ENCODE measurements at regions not wholly inside any gene's neighbourhood (a gene's known extent, or its start where the extent isn't known, plus 50 kb on each side); places are given as distances from the start of the nearest gene placed in this dataset.
A peak's percentile ranks its signal among the peaks of the same experiment; 100 is the strongest.
"Not testable (repeated sequence)": the region's sequence is repeated elsewhere in the genome, so short reads cannot be mapped to it uniquely, and the experiment has no call there.

GRCh38 chr22:11017108-11017507 is 4510.9 kb upstream of the OR11H1 start:
- H3K36me3 Mint-ChIP-seq (ENCODE audit: insufficient read depth in 2 of 2); DNase-seq; H3K4me1 Mint-ChIP-seq (ENCODE audit: low read depth); H3K27me3 Mint-ChIP-seq (ENCODE audit: low read depth); H3K4me3 Mint-ChIP-seq; H3K27ac Mint-ChIP-seq; H3K9me3 Mint-ChIP-seq: not testable (repeated sequence)
- ATAC-seq (replicated peaks in 1 of 2) = peak in 1 of 2 donors; percentile 5

- not testable (repeated sequence) for H3K27ac Mint-ChIP-seq; H3K4me3 Mint-ChIP-seq; H3K36me3 Mint-ChIP-seq (ENCODE audit: insufficient read depth in 2 of 2); H3K27me3 Mint-ChIP-seq (ENCODE audit: low read depth); DNase-seq; H3K4me1 Mint-ChIP-seq (ENCODE audit: low read depth)
- ATAC-seq (replicated peaks in 1 of 2) = peak in 1 of 2 donors; percentile 14
- H3K9me3 Mint-ChIP-seq = peaks cover 7 to 11% of the 10 kb centered on the region in 2 donors
Observed at GRCh38 chr22:11020522-11020921, 4507.5 kb upstream of the OR11H1 start.

- not testable (repeated sequence) for ATAC-seq (replicated peaks in 1 of 2); H3K27me3 Mint-ChIP-seq (ENCODE audit: low read depth); H3K4me3 Mint-ChIP-seq; H3K27ac Mint-ChIP-seq; H3K4me1 Mint-ChIP-seq (ENCODE audit: low read depth); DNase-seq
- peaks cover 19 to 33% of the 10 kb centered on the region in 2 donors for H3K9me3 Mint-ChIP-seq
- H3K36me3 Mint-ChIP-seq (ENCODE audit: insufficient read depth in 2 of 2) = peaks cover 15 to 18% of the 10 kb centered on the region in 2 donors
Observed at GRCh38 chr22:11026541-11026940, 4501.5 kb upstream of the OR11H1 start.

GRCh38 chr22:11027064-11027463 is 4500.9 kb upstream of the OR11H1 start:
- DNase-seq; H3K4me1 Mint-ChIP-seq (ENCODE audit: low read depth); H3K27me3 Mint-ChIP-seq (ENCODE audit: low read depth); H3K4me3 Mint-ChIP-seq; ATAC-seq (replicated peaks in 1 of 2); H3K27ac Mint-ChIP-seq: not testable (repeated sequence)
- peaks cover 20% of the 10 kb centered on the region in 2 donors for H3K36me3 Mint-ChIP-seq (ENCODE audit: insufficient read depth in 2 of 2)
- peaks cover 20 to 38% of the 10 kb centered on the region in 2 donors for H3K9me3 Mint-ChIP-seq

GRCh38 chr22:11027532-11027931 is 4500.5 kb upstream of the OR11H1 start:
- peaks cover 20 to 36% of the 10 kb centered on the region in 2 donors for H3K9me3 Mint-ChIP-seq

GRCh38 chr22:11028180-11028579 is 4499.8 kb upstream of the OR11H1 start:
- not testable (repeated sequence) for H3K27me3 Mint-ChIP-seq (ENCODE audit: low read depth); H3K4me1 Mint-ChIP-seq (ENCODE audit: low read depth); ATAC-seq (replicated peaks in 1 of 2); H3K27ac Mint-ChIP-seq; DNase-seq; H3K4me3 Mint-ChIP-seq
- Mint-ChIP-seq H3K9me3 (peaks cover 16 to 32% of the 10 kb centered on the region in 2 donors), H3K36me3 (ENCODE audit: insufficient read depth in 2 of 2) (peaks cover 19 to 20% of the 10 kb centered on the region in 2 donors)

More at GRCh38 chr22:11027532-11027931, 4500.5 kb upstream of the OR11H1 start:
- H3K27me3 Mint-ChIP-seq (ENCODE audit: low read depth); ATAC-seq (replicated peaks in 1 of 2); DNase-seq; H3K27ac Mint-ChIP-seq; H3K4me3 Mint-ChIP-seq; H3K4me1 Mint-ChIP-seq (ENCODE audit: low read depth): not testable (repeated sequence)
- H3K36me3 Mint-ChIP-seq (ENCODE audit: insufficient read depth in 2 of 2) = peaks cover 20% of the 10 kb centered on the region in 2 donors

GRCh38 chr22:11029534-11029933 is 4498.5 kb upstream of the OR11H1 start:
- Mint-ChIP-seq H3K9me3 (peaks cover 14 to 31% of the 10 kb centered on the region in 2 donors), H3K36me3 (ENCODE audit: insufficient read depth in 2 of 2) (peaks cover 20 to 28% of the 10 kb centered on the region in 2 donors)
- H3K4me1 Mint-ChIP-seq (ENCODE audit: low read depth); ATAC-seq (replicated peaks in 1 of 2); H3K27me3 Mint-ChIP-seq (ENCODE audit: low read depth); H3K4me3 Mint-ChIP-seq; DNase-seq; H3K27ac Mint-ChIP-seq: not testable (repeated sequence)

GRCh38 chr22:11029967-11030366 is 4498.0 kb upstream of the OR11H1 start:
- not testable (repeated sequence) for H3K4me3 Mint-ChIP-seq; ATAC-seq (replicated peaks in 1 of 2); H3K27ac Mint-ChIP-seq; H3K27me3 Mint-ChIP-seq (ENCODE audit: low read depth); DNase-seq; H3K4me1 Mint-ChIP-seq (ENCODE audit: low read depth)
- H3K36me3 Mint-ChIP-seq (ENCODE audit: insufficient read depth in 2 of 2) = peaks cover 24 to 32% of the 10 kb centered on the region in 2 donors
- peaks cover 18 to 36% of the 10 kb centered on the region in 2 donors for H3K9me3 Mint-ChIP-seq

- not testable (repeated sequence) for H3K4me3 Mint-ChIP-seq; H3K4me1 Mint-ChIP-seq (ENCODE audit: low read depth); H3K27me3 Mint-ChIP-seq (ENCODE audit: low read depth); DNase-seq; H3K27ac Mint-ChIP-seq; ATAC-seq (replicated peaks in 1 of 2)
- peaks cover 18 to 36% of the 10 kb centered on the region in 2 donors for H3K9me3 Mint-ChIP-seq
- H3K36me3 Mint-ChIP-seq (ENCODE audit: insufficient read depth in 2 of 2) = peaks cover 24 to 31% of the 10 kb centered on the region in 2 donors
Observed at GRCh38 chr22:11030571-11031410, 4497.2 kb upstream of the OR11H1 start.

- H3K4me1 Mint-ChIP-seq (ENCODE audit: low read depth); H3K27me3 Mint-ChIP-seq (ENCODE audit: low read depth); H3K4me3 Mint-ChIP-seq; DNase-seq; H3K27ac Mint-ChIP-seq; ATAC-seq (replicated peaks in 1 of 2): not testable (repeated sequence)
- peaks cover 26 to 40% of the 10 kb centered on the region in 2 donors for H3K36me3 Mint-ChIP-seq (ENCODE audit: insufficient read depth in 2 of 2)
- peaks cover 23 to 42% of the 10 kb centered on the region in 2 donors for H3K9me3 Mint-ChIP-seq
Observed at GRCh38 chr22:11032115-11032514, 4495.9 kb upstream of the OR11H1 start.

GRCh38 chr22:11034660-11034987 is 4493.4 kb upstream of the OR11H1 start:
- not testable (repeated sequence) for H3K4me1 Mint-ChIP-seq (ENCODE audit: low read depth); H3K4me3 Mint-ChIP-seq; H3K27me3 Mint-ChIP-seq (ENCODE audit: low read depth); H3K27ac Mint-ChIP-seq; DNase-seq
- H3K36me3 Mint-ChIP-seq (ENCODE audit: insufficient read depth in 2 of 2) = peaks cover 25 to 51% of the 10 kb centered on the region in 2 donors
- peak in 1 of 2 donors; percentile 11 for ATAC-seq (replicated peaks in 1 of 2)
- peaks cover 35 to 39% of the 10 kb centered on the region in 2 donors for H3K9me3 Mint-ChIP-seq

- not testable (repeated sequence) for H3K4me3 Mint-ChIP-seq; DNase-seq; H3K27me3 Mint-ChIP-seq (ENCODE audit: low read depth); H3K27ac Mint-ChIP-seq; H3K4me1 Mint-ChIP-seq (ENCODE audit: low read depth); ATAC-seq (replicated peaks in 1 of 2)
- peaks cover 21 to 50% of the 10 kb centered on the region in 2 donors for H3K36me3 Mint-ChIP-seq (ENCODE audit: insufficient read depth in 2 of 2)
- peaks cover 35 to 38% of the 10 kb centered on the region in 2 donors for H3K9me3 Mint-ChIP-seq
Observed at GRCh38 chr22:11035031-11035873, 4492.7 kb upstream of the OR11H1 start.

- Mint-ChIP-seq H3K9me3 (peaks cover 39 to 41% of the 10 kb centered on the region in 2 donors), H3K36me3 (ENCODE audit: insufficient read depth in 2 of 2) (peaks cover 17 to 56% of the 10 kb centered on the region in 2 donors)
- not testable (repeated sequence) for H3K27me3 Mint-ChIP-seq (ENCODE audit: low read depth); ATAC-seq (replicated peaks in 1 of 2); H3K4me3 Mint-ChIP-seq; H3K4me1 Mint-ChIP-seq (ENCODE audit: low read depth); H3K27ac Mint-ChIP-seq; DNase-seq
Observed at GRCh38 chr22:11037314-11037713, 4490.7 kb upstream of the OR11H1 start.
